Keratinocyte (primary cell): ENCODE measurements at regions not wholly inside any gene's neighbourhood (a gene's known extent, or its start where the extent isn't known, plus 50 kb on each side); places are given as distances from the start of the nearest gene placed in this dataset.

Experiments used
- EZH2 ChIP-seq: IDR thresholded peaks from one replicate; pipeline ENCODE4 v1.6.1; 2012; ENCODE audit warnings: inconsistent platforms, mild to moderate bottlenecking, low read length, moderate library complexity
- TF ChIP-seq, protein P1 (sequence below), 3 experiments: IDR thresholded peaks in 1 of 3; conservative IDR thresholded peaks in 1 of 3; optimal IDR thresholded peaks in 1 of 3; 2 replicates in 2 of 3; 3 replicates in 1 of 3; pipeline versions ENCODE3 to v1.5.1; 2011; ENCODE audit warnings: low read length in 3 of 3, mild to moderate bottlenecking in 3 of 3, moderate library complexity in 2 of 3, control low read depth in 1 of 3, inconsistent platforms in 1 of 3; ENCODE audit not compliant: insufficient read depth in 2 of 3; ENCODE audit errors: extremely low read depth in 1 of 3

DNA sequence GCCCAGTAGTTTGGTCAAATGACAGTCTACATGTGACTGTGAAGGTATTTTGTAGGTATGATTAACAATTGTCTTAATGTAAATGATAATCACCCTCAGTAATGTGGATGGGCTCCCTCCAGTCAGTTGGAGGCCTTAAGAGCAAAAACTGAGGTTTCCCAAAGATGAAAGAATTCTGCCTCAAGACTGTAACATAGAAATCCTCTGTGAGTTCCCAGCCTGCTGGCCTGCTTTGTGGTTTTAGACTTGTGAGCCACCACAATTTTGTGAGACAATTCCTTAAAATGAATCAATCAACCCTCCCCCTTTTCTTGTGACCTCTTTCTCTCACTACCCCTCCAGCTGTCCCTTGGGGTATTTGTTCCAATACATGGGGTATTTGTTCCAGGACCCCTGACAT is 226.4 kb upstream of the DPYD start:
- TF ChIP-seq, protein P1, sequence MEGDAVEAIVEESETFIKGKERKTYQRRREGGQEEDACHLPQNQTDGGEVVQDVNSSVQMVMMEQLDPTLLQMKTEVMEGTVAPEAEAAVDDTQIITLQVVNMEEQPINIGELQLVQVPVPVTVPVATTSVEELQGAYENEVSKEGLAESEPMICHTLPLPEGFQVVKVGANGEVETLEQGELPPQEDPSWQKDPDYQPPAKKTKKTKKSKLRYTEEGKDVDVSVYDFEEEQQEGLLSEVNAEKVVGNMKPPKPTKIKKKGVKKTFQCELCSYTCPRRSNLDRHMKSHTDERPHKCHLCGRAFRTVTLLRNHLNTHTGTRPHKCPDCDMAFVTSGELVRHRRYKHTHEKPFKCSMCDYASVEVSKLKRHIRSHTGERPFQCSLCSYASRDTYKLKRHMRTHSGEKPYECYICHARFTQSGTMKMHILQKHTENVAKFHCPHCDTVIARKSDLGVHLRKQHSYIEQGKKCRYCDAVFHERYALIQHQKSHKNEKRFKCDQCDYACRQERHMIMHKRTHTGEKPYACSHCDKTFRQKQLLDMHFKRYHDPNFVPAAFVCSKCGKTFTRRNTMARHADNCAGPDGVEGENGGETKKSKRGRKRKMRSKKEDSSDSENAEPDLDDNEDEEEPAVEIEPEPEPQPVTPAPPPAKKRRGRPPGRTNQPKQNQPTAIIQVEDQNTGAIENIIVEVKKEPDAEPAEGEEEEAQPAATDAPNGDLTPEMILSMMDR (optimal IDR thresholded peaks at IDR 0.05 in 1 of 3, IDR thresholded peaks at IDR 0.05 in 1 of 3, conservative IDR thresholded peaks at IDR 0.05 in 1 of 3; ENCODE audit: extremely low read depth in 1 of 3, insufficient read depth in 2 of 3, low read length in 3 of 3): no peak
- TF ChIP-seq EZH2: no peak
